Ishikawa (cell line): ENCODE measurements at regions not wholly inside any gene's neighbourhood (a gene's known extent, or its start where the extent isn't known, plus 50 kb on each side); places are given as distances from the start of the nearest gene placed in this dataset.

Source experiments
- CEBPB ChIP-seq: IDR thresholded peaks from 2 replicates; pipeline ENCODE4 v1.6.1; 2012
- EP300 ChIP-seq: IDR thresholded peaks from 2 replicates; pipeline ENCODE4 v1.6.1; 2012; ENCODE audit warnings: borderline replicate concordance
- FOXM1 ChIP-seq: IDR thresholded peaks from 2 replicates; pipeline ENCODE4 v1.6.1; 2012; ENCODE audit warnings: low read depth, borderline replicate concordance
- MAX ChIP-seq: IDR thresholded peaks from 2 replicates; pipeline ENCODE4 v1.6.1; 2012
- RAD21 ChIP-seq: IDR thresholded peaks from 2 replicates; pipeline ENCODE4 v1.6.1; 2012; ENCODE audit warnings: low read depth
- TF ChIP-seq, protein P1 (sequence below): IDR thresholded peaks from 2 replicates; pipeline ENCODE4 v1.6.1; 2012; ENCODE audit warnings: low read depth, mild to moderate bottlenecking

- TF ChIP-seq RAD21 (no peak), FOXM1 (no peak), MAX (no peak), CEBPB (no peak), EP300 (no peak)
- TF ChIP-seq, protein P1, sequence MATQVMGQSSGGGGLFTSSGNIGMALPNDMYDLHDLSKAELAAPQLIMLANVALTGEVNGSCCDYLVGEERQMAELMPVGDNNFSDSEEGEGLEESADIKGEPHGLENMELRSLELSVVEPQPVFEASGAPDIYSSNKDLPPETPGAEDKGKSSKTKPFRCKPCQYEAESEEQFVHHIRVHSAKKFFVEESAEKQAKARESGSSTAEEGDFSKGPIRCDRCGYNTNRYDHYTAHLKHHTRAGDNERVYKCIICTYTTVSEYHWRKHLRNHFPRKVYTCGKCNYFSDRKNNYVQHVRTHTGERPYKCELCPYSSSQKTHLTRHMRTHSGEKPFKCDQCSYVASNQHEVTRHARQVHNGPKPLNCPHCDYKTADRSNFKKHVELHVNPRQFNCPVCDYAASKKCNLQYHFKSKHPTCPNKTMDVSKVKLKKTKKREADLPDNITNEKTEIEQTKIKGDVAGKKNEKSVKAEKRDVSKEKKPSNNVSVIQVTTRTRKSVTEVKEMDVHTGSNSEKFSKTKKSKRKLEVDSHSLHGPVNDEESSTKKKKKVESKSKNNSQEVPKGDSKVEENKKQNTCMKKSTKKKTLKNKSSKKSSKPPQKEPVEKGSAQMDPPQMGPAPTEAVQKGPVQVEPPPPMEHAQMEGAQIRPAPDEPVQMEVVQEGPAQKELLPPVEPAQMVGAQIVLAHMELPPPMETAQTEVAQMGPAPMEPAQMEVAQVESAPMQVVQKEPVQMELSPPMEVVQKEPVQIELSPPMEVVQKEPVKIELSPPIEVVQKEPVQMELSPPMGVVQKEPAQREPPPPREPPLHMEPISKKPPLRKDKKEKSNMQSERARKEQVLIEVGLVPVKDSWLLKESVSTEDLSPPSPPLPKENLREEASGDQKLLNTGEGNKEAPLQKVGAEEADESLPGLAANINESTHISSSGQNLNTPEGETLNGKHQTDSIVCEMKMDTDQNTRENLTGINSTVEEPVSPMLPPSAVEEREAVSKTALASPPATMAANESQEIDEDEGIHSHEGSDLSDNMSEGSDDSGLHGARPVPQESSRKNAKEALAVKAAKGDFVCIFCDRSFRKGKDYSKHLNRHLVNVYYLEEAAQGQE, result no peak
Observed at GRCh38 chr5:82873452-82873851, 203.7 kb downstream of the TMEM167A start.
